Coronary artery (tissue), 2 donors: ENCODE measurements at regions not wholly inside any gene's neighbourhood (a gene's known extent, or its start where the extent isn't known, plus 50 kb on each side); places are given as distances from the start of the nearest gene placed in this dataset.
A peak's percentile ranks its signal among the peaks of the same experiment; 100 is the strongest.

Source experiments
- DNase-seq: peaks from one replicate; pipeline ENCODE4 v3.0.0-alpha.2; 2017; ENCODE audit warnings: low spot score
- H3K27ac ChIP-seq, 2 donors: fragments of 200-600 bp; sonication (generic); one replicate each; pipeline ENCODE4 v1.5.1; 2016 to 2019
- H3K4me3 ChIP-seq: fragments of 200-600 bp; sonication (generic); 2 replicates; pipeline ENCODE4 v1.5.1; 2016; ENCODE audit warnings: mild to moderate bottlenecking, moderate library complexity
- CTCF ChIP-seq: fragments of 200-600 bp; sonication (generic); IDR thresholded peaks from one replicate; pipeline ENCODE4 v1.5.1; 2019; ENCODE audit warnings: antibody characterized with exemption

DNA sequence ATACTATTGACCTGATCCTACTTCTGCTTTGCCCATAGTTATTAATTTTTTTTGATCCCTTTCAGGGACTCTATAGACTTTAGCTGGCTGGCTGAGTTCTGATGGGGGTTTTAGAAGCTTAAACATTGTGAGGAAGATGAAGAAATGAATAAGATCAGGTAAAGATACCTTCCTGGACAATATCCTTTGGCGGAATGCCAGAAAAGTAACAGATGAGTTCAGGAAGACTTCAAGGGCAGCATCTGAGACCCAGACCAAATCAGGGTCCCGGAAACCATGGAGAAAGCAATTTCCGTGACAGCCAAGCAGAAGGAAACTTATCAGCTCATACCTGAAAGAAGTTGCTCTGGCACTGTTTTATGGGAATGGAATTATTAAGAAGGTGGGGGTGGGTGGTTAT is 100.4 kb downstream of the XCL2 start:
- Histone ChIP-seq H3K27ac (no peak overlapping the region), H3K4me3 (no peak overlapping the region)
- no peak for TF ChIP-seq CTCF
- DNase-seq = no peak

- no peak for TF ChIP-seq CTCF
- no peak for DNase-seq
- Histone ChIP-seq H3K4me3 (no peak overlapping the region), H3K27ac (no peak overlapping the region)
Observed at GRCh38 chr1:168442931-168443330, 100.9 kb downstream of the XCL2 start.

- no peak overlapping the region for H3K27ac ChIP-seq
Observed at GRCh38 chr1:168441745-168442144, 102.1 kb downstream of the XCL2 start.

GRCh38 chr1:168439456-168440375 is 104.1 kb downstream of the XCL2 start:
- peak; percentile 76 for DNase-seq
- peak; percentile 45 for TF ChIP-seq CTCF
- H3K4me3 ChIP-seq = peak overlapping the region; percentile 49
- no peak overlapping the region for H3K27ac ChIP-seq

More at GRCh38 chr1:168441745-168442144, 102.1 kb downstream of the XCL2 start:
- DNase-seq = no peak
- no peak for TF ChIP-seq CTCF
- no peak overlapping the region for H3K4me3 ChIP-seq

GRCh38 chr1:168438626-168439025 is 105.2 kb downstream of the XCL2 start:
- TF ChIP-seq CTCF = no peak
- no peak for DNase-seq
- Histone ChIP-seq H3K27ac (no peak overlapping the region), H3K4me3 (no peak overlapping the region)

- no peak for DNase-seq
- no peak overlapping the region for H3K27ac ChIP-seq
- no peak overlapping the region for H3K4me3 ChIP-seq
- no peak for TF ChIP-seq CTCF
Observed at GRCh38 chr1:168437821-168438220, 106.0 kb downstream of the XCL2 start.

GRCh38 chr1:168435439-168435838 is 108.4 kb downstream of the XCL2 start:
- H3K27ac ChIP-seq = no peak overlapping the region
- no peak for TF ChIP-seq CTCF
- H3K4me3 ChIP-seq = no peak overlapping the region
- no peak for DNase-seq
